22Rv1 (cell line): ENCODE measurements at regions not wholly inside any gene's neighbourhood (a gene's known extent, or its start where the extent isn't known, plus 50 kb on each side); places are given as distances from the start of the nearest gene placed in this dataset.
"Not testable (repeated sequence)": the region's sequence is repeated elsewhere in the genome, so short reads cannot be mapped to it uniquely, and the experiment has no call there.

Experiments used
- H3K27ac ChIP-seq: fragments of 450-650 bp; 2 replicates; pipeline ENCODE4 v1.5.1; 2017
- CTCF ChIP-seq: fragments of 450-650 bp; IDR thresholded peaks from 2 replicates; pipeline ENCODE4 v1.5.1; 2017; ENCODE audit warnings: mild to moderate bottlenecking
- ZFX ChIP-seq: fragments of 450-650 bp; IDR thresholded peaks from 2 replicates; pipeline ENCODE4 v1.6.1; 2017; ENCODE audit warnings: antibody characterized with exemption, borderline replicate concordance

- no peak overlapping the region for H3K27ac ChIP-seq
- TF ChIP-seq CTCF (no peak), ZFX (no peak)
Observed at GRCh38 chr7:156511426-156511825, 129.1 kb upstream of the RNF32 start.

- no peak overlapping the region for H3K27ac ChIP-seq
- TF ChIP-seq ZFX (no peak), CTCF (no peak)
Observed at GRCh38 chr7:156510966-156511365, 129.6 kb upstream of the RNF32 start.

GRCh38 chr7:156509216-156509615 is 131.4 kb upstream of the RNF32 start:
- H3K27ac ChIP-seq, result no peak overlapping the region
- no peak for TF ChIP-seq ZFX
- TF ChIP-seq CTCF, result no peak

- no peak overlapping the region for H3K27ac ChIP-seq
- TF ChIP-seq ZFX, result no peak
- no peak for TF ChIP-seq CTCF
Observed at GRCh38 chr7:156505876-156506275, 134.7 kb upstream of the RNF32 start.

- TF ChIP-seq ZFX, result no peak
- no peak for TF ChIP-seq CTCF
- no peak overlapping the region for H3K27ac ChIP-seq
Observed at GRCh38 chr7:156504687-156505545, 135.7 kb upstream of the RNF32 start.

- TF ChIP-seq CTCF (no peak), ZFX (no peak)
- no peak overlapping the region for H3K27ac ChIP-seq
Observed at GRCh38 chr7:156504006-156504405, 136.6 kb upstream of the RNF32 start.

- no peak overlapping the region for H3K27ac ChIP-seq
- TF ChIP-seq ZFX, result no peak
- TF ChIP-seq CTCF, result no peak
Observed at GRCh38 chr7:156503196-156503595, 137.4 kb upstream of the RNF32 start.

- not testable (repeated sequence) for H3K27ac ChIP-seq
Observed at GRCh38 chr7:156501815-156502214, 138.8 kb upstream of the RNF32 start.
